AG10803 (cell line): ENCODE measurements at regions not wholly inside any gene's neighbourhood (a gene's known extent, or its start where the extent isn't known, plus 50 kb on each side); places are given as distances from the start of the nearest gene placed in this dataset.

Experiments
- DNase-seq: peaks from one replicate; pipeline ENCODE4 v3.0.0; 2010; ENCODE audit warnings: low read depth
- H3K4me3 ChIP-seq: 2 replicates; pipeline ENCODE4 v1.5.1; 2011; ENCODE audit warnings: mild to moderate bottlenecking, low read length, control low read depth
- CTCF ChIP-seq: conservative IDR thresholded peaks from 2 replicates; pipeline ENCODE4 v1.5.1; 2011; ENCODE audit warnings: mild to moderate bottlenecking, low read length, control low read depth, inconsistent platforms

GRCh38 chr20:4427940-4428586 lies 179.0 kb upstream of the ADRA1D start:
- DNase-seq, result peak; percentile 26
- no peak for TF ChIP-seq CTCF
- H3K4me3 ChIP-seq, result no peak overlapping the region

GRCh38 chr20:4418141-4418540 lies 169.1 kb upstream of the ADRA1D start:
- DNase-seq, result no peak
- H3K4me3 ChIP-seq, result no peak overlapping the region
- TF ChIP-seq CTCF, result no peak

- no peak for DNase-seq
- H3K4me3 ChIP-seq, result no peak overlapping the region
- no peak for TF ChIP-seq CTCF
Measured at GRCh38 chr20:4415281-4415680, 166.2 kb upstream of the ADRA1D start.

- no peak for TF ChIP-seq CTCF
- no peak overlapping the region for H3K4me3 ChIP-seq
- DNase-seq, result no peak
Measured at GRCh38 chr20:4413314-4414049, 164.4 kb upstream of the ADRA1D start.

- DNase-seq, result no peak
- no peak for TF ChIP-seq CTCF
- H3K4me3 ChIP-seq, result no peak overlapping the region
Measured at GRCh38 chr20:4412216-4412615, 163.1 kb upstream of the ADRA1D start.

- H3K4me3 ChIP-seq, result no peak overlapping the region
- no peak for TF ChIP-seq CTCF
- no peak for DNase-seq
Measured at GRCh38 chr20:4411744-4412143, 162.7 kb upstream of the ADRA1D start.

- TF ChIP-seq CTCF, result no peak
- peak; percentile 74 for DNase-seq
- no peak overlapping the region for H3K4me3 ChIP-seq
Measured at GRCh38 chr20:4406627-4407026, 157.5 kb upstream of the ADRA1D start.
